Breast epithelium (tissue), 3 donors: ENCODE measurements at regions not wholly inside any gene's neighbourhood (a gene's known extent, or its start where the extent isn't known, plus 50 kb on each side); places are given as distances from the start of the nearest gene placed in this dataset.

ENCODE experiments used
- CTCF ChIP-seq, 3 donors: fragments of 450-650 bp; IDR thresholded peaks; one replicate each; pipeline ENCODE4 v1.5.1; 2016 to 2017; ENCODE audit warnings: antibody characterized with exemption in 3 of 3, mild to moderate bottlenecking in 3 of 3, moderate library complexity in 3 of 3
- POLR2A ChIP-seq: fragments of 450-650 bp; IDR thresholded peaks from one replicate; pipeline ENCODE4 v1.6.1; 2016; ENCODE audit warnings: antibody characterized with exemption, mild to moderate bottlenecking, moderate library complexity
- POLR2AphosphoS5 ChIP-seq, 3 donors: sonication (generic); formaldehyde crosslinking; IDR thresholded peaks; one replicate each; pipeline ENCODE4 v1.6.1; 2017; ENCODE audit warnings: antibody characterized with exemption in 3 of 3

- TF ChIP-seq CTCF (IDR thresholded peaks at IDR 0.05) (no peak), POLR2A (no peak), POLR2AphosphoS5 (IDR thresholded peaks at IDR 0.05) (no peak)
Measured at GRCh38 chr10:107650939-107651338, 486.4 kb upstream of the SORCS1 start.
